A673 (cell line): ENCODE measurements at regions not wholly inside any gene's neighbourhood (a gene's known extent, or its start where the extent isn't known, plus 50 kb on each side); places are given as distances from the start of the nearest gene placed in this dataset.

Experiments
- BruUV-seq: library from RNA; stranded (reverse); fragments of 400-500 nt; replicated peaks from 2 replicates; lab custom pipeline; 2021; lab: Mats Ljungman, UMichigan
- CTCF ChIA-PET: fragments of 300-600 bp; sonication (Branson Sonifier 250); formaldehyde crosslinking; loops from one replicate; lab custom pipeline; 2022; ENCODE audit warnings: antibody characterized with exemption; lab: Charles Lee
- POLR2A ChIA-PET: fragments of 300-600 bp; sonication (Branson Sonifier 250); formaldehyde crosslinking; loops from one replicate; lab custom pipeline; 2022; ENCODE audit warnings: antibody characterized with exemption; ENCODE audit not compliant: low non-redundant PET; lab: Charles Lee
- DNase-seq: peaks from one replicate; pipeline ENCODE4 v3.0.0-alpha.2; 2015; ENCODE audit warnings: low spot score
- H3K27ac ChIP-seq: fragments of 200-600 bp; sonication (generic); 2 replicates; pipeline ENCODE4 v1.5.1; 2016; ENCODE audit warnings: mixed run types, low read depth, mild to moderate bottlenecking, mixed read lengths, antibody characterized with exemption, low read length; ENCODE audit not compliant: poor library complexity, severe bottlenecking
- H3K27me3 ChIP-seq: fragments of 200-600 bp; sonication (generic); replicated peaks from 2 replicates; pipeline ENCODE4 v1.6.1; 2017; ENCODE audit warnings: mixed run types, low read depth, mild to moderate bottlenecking, mixed read lengths, antibody characterized with exemption, low read length; ENCODE audit not compliant: insufficient read depth, poor library complexity
- H3K36me3 ChIP-seq: fragments of 200-600 bp; sonication (generic); 2 replicates; pipeline ENCODE4 v1.6.1; 2016; ENCODE audit warnings: mixed run types, mild to moderate bottlenecking, mixed read lengths, antibody characterized with exemption, low read length; ENCODE audit not compliant: insufficient read depth, poor library complexity, severe bottlenecking
- H3K4me1 ChIP-seq: fragments of 200-600 bp; sonication (generic); 2 replicates; pipeline ENCODE4 v1.6.1; 2017; ENCODE audit warnings: mixed run types, mild to moderate bottlenecking, mixed read lengths, antibody characterized with exemption, low read length; ENCODE audit not compliant: insufficient read depth, poor library complexity, severe bottlenecking
- H3K4me3 ChIP-seq: fragments of 200-600 bp; sonication (generic); 2 replicates; pipeline ENCODE4 v1.5.1; 2016; ENCODE audit warnings: low read depth, mixed run types, mild to moderate bottlenecking, mixed read lengths, low read length; ENCODE audit not compliant: poor library complexity, severe bottlenecking
- H3K9me3 ChIP-seq: fragments of 200-600 bp; sonication (generic); 2 replicates; pipeline ENCODE4 v1.6.1; 2016; ENCODE audit warnings: mixed run types, low read depth, mild to moderate bottlenecking, mixed read lengths, antibody characterized with exemption, low read length; ENCODE audit not compliant: poor library complexity, severe bottlenecking
- CTCF ChIP-seq: fragments of 300-800, 200-600 bp; sonication (generic); conservative IDR thresholded peaks from 2 replicates; pipeline ENCODE4 v1.5.1; 2017; ENCODE audit warnings: low read depth, mild to moderate bottlenecking, antibody characterized with exemption, low read length, moderate library complexity, mixed read lengths
- EZH2 ChIP-seq: fragments of 200-600 bp; sonication (generic); IDR thresholded peaks from 2 replicates; pipeline ENCODE4 v1.6.1; 2017; ENCODE audit warnings: borderline replicate concordance, low read depth, mild to moderate bottlenecking, mixed read lengths, antibody characterized with exemption, low read length; ENCODE audit not compliant: poor library complexity, severe bottlenecking
- intact Hi-C: fragments of 100-400 bp; cut with micrococcal nuclease; formaldehyde crosslinking; loops from one replicate; pipeline ENCODE4 v1.10.0; 2022; ENCODE audit not compliant: unreplicated experiment

GRCh38 chr13:34654203-34654602 lies 287.9 kb upstream of the NBEA start:
- H3K27me3 ChIP-seq: no peaks in the 10 kb centered on the region
- POLR2A ChIA-PET: no interaction called here
- CTCF ChIA-PET: no interaction called here
- no peak for DNase-seq
- H3K27ac ChIP-seq: no peak overlapping the region
- no TSS peak for BruUV-seq
- H3K36me3 ChIP-seq: no peaks in the 10 kb centered on the region
- H3K4me1 ChIP-seq: no peaks in the 10 kb centered on the region
- intact Hi-C loops: no loop called here
- no peak overlapping the region for H3K4me3 ChIP-seq
- no peaks in the 10 kb centered on the region for H3K9me3 ChIP-seq
- TF ChIP-seq CTCF (no peak), EZH2 (no peak)

GRCh38 chr13:34654647-34655046 lies 287.4 kb upstream of the NBEA start:
- BruUV-seq: no TSS peak
- intact Hi-C loops: no loop called here
- ChIA-PET CTCF (no interaction called here), POLR2A (no interaction called here)
- H3K27ac ChIP-seq: no peak overlapping the region
- no peak for DNase-seq
- no peaks in the 10 kb centered on the region for H3K9me3 ChIP-seq
- no peaks in the 10 kb centered on the region for H3K27me3 ChIP-seq
- TF ChIP-seq CTCF: no peak
- TF ChIP-seq EZH2: no peak
- H3K4me3 ChIP-seq: no peak overlapping the region
- H3K36me3 ChIP-seq: no peaks in the 10 kb centered on the region
- no peaks in the 10 kb centered on the region for H3K4me1 ChIP-seq

- H3K4me1 ChIP-seq: no peaks in the 10 kb centered on the region
- ChIA-PET POLR2A (no interaction called here), CTCF (no interaction called here)
- BruUV-seq: no TSS peak
- no peaks in the 10 kb centered on the region for H3K36me3 ChIP-seq
- TF ChIP-seq CTCF: no peak
- TF ChIP-seq EZH2: no peak
- no peak overlapping the region for H3K27ac ChIP-seq
- DNase-seq: no peak
- no peak overlapping the region for H3K4me3 ChIP-seq
- no peaks in the 10 kb centered on the region for H3K27me3 ChIP-seq
- no peaks in the 10 kb centered on the region for H3K9me3 ChIP-seq
- intact Hi-C loops: no loop called here
Measured at GRCh38 chr13:34655554-34655953, 286.5 kb upstream of the NBEA start.
